ENCODE measurements at regions not wholly inside any gene's neighbourhood (a gene's known extent, or its start where the extent isn't known, plus 50 kb on each side); places are given as distances from the start of the nearest gene placed in this dataset.

DNA sequence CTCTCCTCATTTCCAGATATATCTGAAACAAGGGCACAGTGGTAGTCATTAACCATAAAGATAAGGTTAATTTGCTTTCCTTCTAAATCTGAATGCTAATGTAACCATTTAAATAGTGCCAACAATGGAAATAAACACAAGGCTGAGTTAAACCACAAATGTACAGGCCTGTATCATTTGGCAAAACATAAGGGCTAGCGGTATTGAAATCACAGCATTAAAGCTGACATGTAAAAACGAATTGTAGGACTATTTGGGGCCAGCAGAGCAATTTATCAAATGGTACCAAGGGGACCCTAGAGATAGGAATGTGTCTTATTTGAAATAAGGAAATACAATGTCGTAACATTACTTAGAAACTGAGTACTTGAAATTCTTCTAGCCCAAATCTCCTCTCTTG lies 247.5 kb upstream of the RPS23 start:
- H3K36me3 Mint-ChIP-seq (ENCODE audit: low read depth), result peaks cover 9% of the 10 kb centered on the region
- TF ChIP-seq, protein P1, sequence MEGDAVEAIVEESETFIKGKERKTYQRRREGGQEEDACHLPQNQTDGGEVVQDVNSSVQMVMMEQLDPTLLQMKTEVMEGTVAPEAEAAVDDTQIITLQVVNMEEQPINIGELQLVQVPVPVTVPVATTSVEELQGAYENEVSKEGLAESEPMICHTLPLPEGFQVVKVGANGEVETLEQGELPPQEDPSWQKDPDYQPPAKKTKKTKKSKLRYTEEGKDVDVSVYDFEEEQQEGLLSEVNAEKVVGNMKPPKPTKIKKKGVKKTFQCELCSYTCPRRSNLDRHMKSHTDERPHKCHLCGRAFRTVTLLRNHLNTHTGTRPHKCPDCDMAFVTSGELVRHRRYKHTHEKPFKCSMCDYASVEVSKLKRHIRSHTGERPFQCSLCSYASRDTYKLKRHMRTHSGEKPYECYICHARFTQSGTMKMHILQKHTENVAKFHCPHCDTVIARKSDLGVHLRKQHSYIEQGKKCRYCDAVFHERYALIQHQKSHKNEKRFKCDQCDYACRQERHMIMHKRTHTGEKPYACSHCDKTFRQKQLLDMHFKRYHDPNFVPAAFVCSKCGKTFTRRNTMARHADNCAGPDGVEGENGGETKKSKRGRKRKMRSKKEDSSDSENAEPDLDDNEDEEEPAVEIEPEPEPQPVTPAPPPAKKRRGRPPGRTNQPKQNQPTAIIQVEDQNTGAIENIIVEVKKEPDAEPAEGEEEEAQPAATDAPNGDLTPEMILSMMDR (conservative IDR thresholded peaks at IDR 0.05), result no peak
- DNase-seq (ENCODE audit: low read depth, low spot score), result no peak
- peaks cover 25% of the 10 kb centered on the region for H3K4me1 Mint-ChIP-seq
- no peak overlapping the region for H3K27ac Mint-ChIP-seq (ENCODE audit: unreplicated experiment)
- H3K27me3 Mint-ChIP-seq (ENCODE audit: low read depth), result no peaks in the 10 kb centered on the region
- peaks cover 8% of the 10 kb centered on the region for H3K9me3 Mint-ChIP-seq
- H3K4me3 Mint-ChIP-seq, result no peak overlapping the region

- Mint-ChIP-seq H3K4me1 (peaks cover 25% of the 10 kb centered on the region), H3K27ac (ENCODE audit: unreplicated experiment) (no peak overlapping the region), H3K4me3 (no peak overlapping the region), H3K36me3 (ENCODE audit: low read depth) (peaks cover 2% of the 10 kb centered on the region), H3K27me3 (ENCODE audit: low read depth) (no peaks in the 10 kb centered on the region), H3K9me3 (peaks cover 3% of the 10 kb centered on the region)
- TF ChIP-seq, protein P1 (conservative IDR thresholded peaks at IDR 0.05), result no peak
- no peak for DNase-seq (ENCODE audit: low read depth, low spot score)
Observed at GRCh38 chr5:82523633-82524032, 245.5 kb upstream of the RPS23 start.

- Mint-ChIP-seq H3K4me3 (no peak overlapping the region), H3K9me3 (no peaks in the 10 kb centered on the region), H3K36me3 (ENCODE audit: low read depth) (no peaks in the 10 kb centered on the region), H3K27me3 (ENCODE audit: low read depth) (no peaks in the 10 kb centered on the region), H3K27ac (ENCODE audit: unreplicated experiment) (no peak overlapping the region), H3K4me1 (peaks cover 25% of the 10 kb centered on the region)
- no peak for DNase-seq (ENCODE audit: low read depth, low spot score)
- TF ChIP-seq, protein P1 (conservative IDR thresholded peaks at IDR 0.05), result no peak
Observed at GRCh38 chr5:82522897-82523296, 244.7 kb upstream of the RPS23 start.

DNA sequence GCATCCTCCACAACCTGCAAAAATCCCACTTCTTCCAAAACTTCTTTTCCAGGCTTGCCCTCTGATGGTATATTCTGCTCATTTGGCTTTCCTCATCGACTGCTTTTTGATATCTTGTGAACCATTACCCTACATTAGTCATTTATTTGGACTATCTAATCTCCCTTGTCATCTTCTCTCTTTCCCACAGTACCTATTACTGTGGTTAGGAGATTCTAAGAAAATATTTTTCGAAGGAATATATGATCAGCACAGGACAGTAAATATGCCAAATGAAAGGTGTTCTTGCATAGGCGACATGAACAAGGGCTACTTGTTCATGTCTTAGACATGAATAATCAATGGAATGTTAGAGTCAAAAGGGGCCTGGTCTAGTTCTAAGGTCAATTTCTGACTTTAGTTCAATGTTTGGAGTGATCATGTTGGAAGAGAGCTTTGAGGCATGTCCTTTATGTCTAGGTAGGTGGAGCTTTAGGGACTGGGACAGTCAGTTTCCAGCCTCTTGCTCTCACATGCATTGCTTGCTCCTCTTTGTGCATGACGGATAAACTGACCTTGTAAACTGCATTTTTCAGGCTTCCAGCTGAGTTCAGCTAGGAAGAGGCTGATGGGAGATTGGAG lies 243.4 kb upstream of the RPS23 start:
- TF ChIP-seq, protein P1 (conservative IDR thresholded peaks at IDR 0.05), result no peak
- no peak for DNase-seq (ENCODE audit: low read depth, low spot score)
- no peak overlapping the region for H3K27ac Mint-ChIP-seq (ENCODE audit: unreplicated experiment)
- no peaks in the 10 kb centered on the region for H3K36me3 Mint-ChIP-seq (ENCODE audit: low read depth)
- H3K4me3 Mint-ChIP-seq, result no peak overlapping the region
- no peaks in the 10 kb centered on the region for H3K9me3 Mint-ChIP-seq
- no peaks in the 10 kb centered on the region for H3K27me3 Mint-ChIP-seq (ENCODE audit: low read depth)
- H3K4me1 Mint-ChIP-seq, result peaks cover 25% of the 10 kb centered on the region

- Mint-ChIP-seq H3K27ac (ENCODE audit: unreplicated experiment) (no peak overlapping the region), H3K4me3 (no peak overlapping the region), H3K27me3 (ENCODE audit: low read depth) (no peaks in the 10 kb centered on the region), H3K4me1 (peaks cover 22% of the 10 kb centered on the region), H3K9me3 (no peaks in the 10 kb centered on the region), H3K36me3 (ENCODE audit: low read depth) (no peaks in the 10 kb centered on the region)
- DNase-seq (ENCODE audit: low read depth, low spot score), result no peak
- TF ChIP-seq, protein P1 (conservative IDR thresholded peaks at IDR 0.05), result no peak
Observed at GRCh38 chr5:82519558-82519957, 241.4 kb upstream of the RPS23 start.

All from neural crest cell (in vitro differentiated cells).